ENCODE measurements at regions not wholly inside any gene's neighbourhood (a gene's known extent, or its start where the extent isn't known, plus 50 kb on each side); places are given as distances from the start of the nearest gene placed in this dataset.
"Not testable (repeated sequence)": the region's sequence is repeated elsewhere in the genome, so short reads cannot be mapped to it uniquely, and the experiment has no call there.

DNA sequence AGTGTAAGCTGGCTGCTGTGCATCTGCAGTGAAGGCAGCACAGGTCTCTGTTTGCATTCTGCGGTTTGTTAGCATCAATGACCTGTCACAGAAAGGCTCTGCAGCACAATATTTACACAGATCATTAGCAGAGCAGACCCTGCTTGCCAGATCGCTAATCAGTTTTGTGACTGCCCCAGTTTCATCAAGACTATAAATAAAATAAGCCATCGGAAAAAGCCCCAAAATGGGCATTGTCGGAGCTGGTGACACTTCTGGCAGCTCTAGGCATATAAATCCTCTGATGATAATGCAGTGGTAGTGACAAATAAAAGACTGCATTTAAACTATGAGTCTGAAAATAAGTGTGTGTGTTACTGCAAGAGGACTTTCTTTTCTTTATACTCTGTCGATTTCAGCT, 219.1 kb upstream of the TEKT4 start:
- not testable (repeated sequence) for H3K27ac Mint-ChIP-seq, H3K9me3 Mint-ChIP-seq, H3K27me3 Mint-ChIP-seq, H3K36me3 Mint-ChIP-seq, H3K4me1 Mint-ChIP-seq, H3K4me3 Mint-ChIP-seq

DNA sequence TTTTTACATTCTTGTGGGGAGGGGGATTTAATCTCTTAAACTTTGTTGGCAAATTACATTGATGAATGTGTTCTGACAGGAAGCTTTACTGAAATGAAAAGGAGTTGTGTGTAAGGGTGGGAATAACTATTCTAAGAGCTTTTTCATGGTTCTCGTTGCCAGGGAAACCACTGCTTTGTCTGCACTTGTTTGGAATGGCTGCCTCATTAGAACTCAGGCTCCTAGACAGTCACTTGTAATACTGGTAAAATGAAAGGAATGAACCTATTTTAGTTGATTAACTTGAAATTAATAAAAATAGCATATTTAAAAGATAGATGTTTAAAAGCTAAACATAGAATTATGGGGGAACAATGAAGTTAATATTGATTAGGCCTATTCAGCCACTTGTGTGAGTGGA, 201.4 kb upstream of the TEKT4 start:
- H3K9me3 Mint-ChIP-seq, H3K4me3 Mint-ChIP-seq, H3K27ac Mint-ChIP-seq, H3K4me1 Mint-ChIP-seq, H3K27me3 Mint-ChIP-seq, H3K36me3 Mint-ChIP-seq: not testable (repeated sequence)

DNA sequence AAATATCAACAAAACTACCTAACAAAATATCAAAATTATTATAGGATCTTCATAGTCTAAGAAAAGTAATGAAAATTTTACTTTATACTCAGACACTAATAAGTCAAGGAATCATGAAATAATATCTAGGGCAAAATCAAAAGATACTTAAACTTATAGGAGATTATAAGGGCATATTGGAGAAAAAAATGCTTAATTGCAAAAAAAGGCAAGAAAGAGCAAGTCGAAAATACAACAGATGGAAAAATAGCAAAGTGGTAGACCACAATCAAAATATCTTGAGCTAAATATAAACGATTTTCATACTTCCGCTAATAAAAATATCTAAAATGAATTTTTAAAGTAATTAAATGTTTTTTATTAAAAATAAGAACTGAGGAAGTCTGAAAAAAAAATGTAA, 177.0 kb upstream of the TEKT4 start:
- not testable (repeated sequence) for H3K27me3 Mint-ChIP-seq, H3K9me3 Mint-ChIP-seq, H3K4me1 Mint-ChIP-seq, H3K36me3 Mint-ChIP-seq, H3K4me3 Mint-ChIP-seq, H3K27ac Mint-ChIP-seq

DNA sequence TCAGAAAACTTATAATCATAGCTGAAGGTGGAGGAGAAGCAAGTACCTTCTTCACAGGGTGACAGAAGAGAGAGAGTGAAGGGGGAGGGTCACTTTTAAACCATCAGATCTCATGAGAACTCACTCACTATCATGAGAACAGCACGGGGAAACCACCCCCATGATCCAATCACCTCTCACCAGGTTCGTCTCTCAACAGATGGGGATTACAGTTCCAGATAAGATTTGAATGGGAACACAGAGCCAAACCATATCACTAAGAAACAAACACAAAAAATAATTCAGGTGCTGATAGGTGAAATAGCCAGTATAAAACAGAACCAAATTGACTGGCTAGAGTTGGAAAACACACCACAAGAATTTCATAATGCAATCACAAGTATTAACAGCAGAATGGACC, 162.2 kb upstream of the TEKT4 start:
- H3K27ac Mint-ChIP-seq, H3K27me3 Mint-ChIP-seq, H3K4me1 Mint-ChIP-seq, H3K36me3 Mint-ChIP-seq, H3K4me3 Mint-ChIP-seq: not testable (repeated sequence)
- H3K9me3 Mint-ChIP-seq, result peaks cover 4 to 15% (median 4%) of the 10 kb centered on the region in 3 donors

DNA sequence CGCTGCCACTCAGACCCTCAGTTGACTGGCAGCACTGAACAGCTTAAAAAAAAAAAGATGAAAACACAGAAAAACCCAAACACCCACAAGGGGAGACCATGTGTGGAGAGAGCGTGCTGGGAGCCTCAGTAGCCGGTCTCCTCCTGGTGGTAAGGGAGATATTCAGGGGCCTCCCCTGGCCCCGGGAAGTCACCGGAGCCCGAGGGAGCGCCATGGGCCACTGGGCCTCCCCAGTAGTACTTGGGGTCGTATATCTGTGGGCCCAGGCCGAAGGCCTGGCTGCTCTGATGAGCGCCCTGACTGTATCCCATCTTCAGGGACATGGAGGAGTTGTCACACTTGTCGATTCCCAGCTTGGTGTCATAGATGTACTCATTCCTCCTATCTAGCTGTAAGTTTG, 145.7 kb upstream of the TEKT4 start:
- Mint-ChIP-seq H3K4me1 (no peaks in the 10 kb centered on the region), H3K27me3 (no peaks in the 10 kb centered on the region), H3K27ac (peak overlapping the region in 1 of 3 donors; percentile 76), H3K4me3 (no peak overlapping the region), H3K9me3 (no peaks in the 10 kb centered on the region), H3K36me3 (no peaks in the 10 kb centered on the region)

DNA sequence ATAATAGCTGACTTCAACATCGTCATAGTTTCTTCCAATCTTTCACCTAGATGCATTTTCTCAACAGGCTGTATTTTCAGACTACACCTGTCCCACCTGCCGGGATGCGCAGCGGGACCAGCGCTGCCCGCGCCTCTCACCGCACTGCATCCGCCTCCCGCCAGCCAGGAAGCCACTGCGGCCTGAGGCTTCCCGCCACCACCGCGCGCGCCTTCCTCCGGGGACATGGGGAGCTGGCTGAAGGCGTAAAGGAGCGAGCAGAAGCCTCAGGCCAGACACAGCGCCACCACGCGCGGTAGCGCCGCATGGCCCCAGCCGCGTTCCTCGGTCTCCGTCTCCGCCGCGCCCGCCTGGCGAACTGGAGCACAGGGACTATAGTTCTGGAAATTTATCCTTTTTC, 135.7 kb upstream of the TEKT4 start:
- not testable (repeated sequence) for H3K4me3 Mint-ChIP-seq, H3K36me3 Mint-ChIP-seq, H3K27ac Mint-ChIP-seq, H3K4me1 Mint-ChIP-seq, H3K9me3 Mint-ChIP-seq
- peaks cover 13% of the 10 kb centered on the region for H3K27me3 Mint-ChIP-seq

DNA sequence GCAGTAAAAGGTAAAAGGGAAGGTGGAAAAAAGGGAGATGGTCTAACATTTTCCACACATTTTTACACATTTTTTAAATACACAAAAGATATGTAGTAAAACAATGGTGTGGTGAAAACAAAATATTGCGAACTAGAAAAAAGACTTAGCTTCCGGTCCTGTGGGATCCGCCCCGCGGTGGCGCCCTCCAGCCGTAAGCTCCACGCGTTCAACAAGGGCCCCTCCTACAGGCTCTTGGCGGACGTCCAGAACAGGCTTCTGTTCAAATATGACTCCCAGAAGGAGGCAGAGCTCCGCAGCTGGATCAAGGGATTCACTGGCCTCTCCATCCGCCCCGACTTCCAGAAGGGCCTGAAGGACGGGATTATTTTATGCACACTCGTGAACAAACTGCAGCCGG, 134.1 kb upstream of the TEKT4 start:
- H3K27me3 Mint-ChIP-seq, result peaks cover 13% of the 10 kb centered on the region
- not testable (repeated sequence) for H3K27ac Mint-ChIP-seq, H3K4me1 Mint-ChIP-seq, H3K4me3 Mint-ChIP-seq, H3K9me3 Mint-ChIP-seq, H3K36me3 Mint-ChIP-seq

DNA sequence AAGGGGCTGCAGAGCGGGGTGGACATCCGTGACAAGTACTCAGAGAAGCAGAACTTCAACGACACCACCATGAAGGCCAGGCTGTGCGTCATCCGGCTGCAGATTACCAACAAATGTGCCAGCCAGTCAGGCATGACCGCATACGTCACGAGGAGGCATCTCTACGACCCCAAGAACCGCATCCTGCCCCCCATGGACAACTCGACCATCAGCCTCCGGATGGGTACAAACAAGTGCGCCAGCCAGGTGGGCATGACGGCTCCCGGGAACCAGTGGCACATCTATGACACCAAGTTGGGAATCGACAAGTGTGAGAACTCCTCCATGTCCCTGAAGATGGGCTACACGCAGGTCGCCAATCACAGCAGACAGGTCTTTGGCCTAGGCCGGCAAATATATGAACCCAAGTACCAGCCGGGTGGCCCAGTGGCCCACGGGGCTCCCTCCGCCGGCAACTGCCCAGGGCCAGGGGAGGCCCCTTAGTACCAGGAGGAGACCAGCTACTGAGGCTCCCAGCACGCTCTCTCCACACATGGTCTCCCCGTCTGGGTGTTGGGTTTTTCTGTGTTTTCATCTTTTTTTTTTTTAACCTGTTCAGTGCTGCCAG, 133.4 kb upstream of the TEKT4 start:
- peaks cover 13% of the 10 kb centered on the region for H3K27me3 Mint-ChIP-seq
- H3K9me3 Mint-ChIP-seq, H3K27ac Mint-ChIP-seq, H3K4me3 Mint-ChIP-seq, H3K36me3 Mint-ChIP-seq, H3K4me1 Mint-ChIP-seq: not testable (repeated sequence)

DNA sequence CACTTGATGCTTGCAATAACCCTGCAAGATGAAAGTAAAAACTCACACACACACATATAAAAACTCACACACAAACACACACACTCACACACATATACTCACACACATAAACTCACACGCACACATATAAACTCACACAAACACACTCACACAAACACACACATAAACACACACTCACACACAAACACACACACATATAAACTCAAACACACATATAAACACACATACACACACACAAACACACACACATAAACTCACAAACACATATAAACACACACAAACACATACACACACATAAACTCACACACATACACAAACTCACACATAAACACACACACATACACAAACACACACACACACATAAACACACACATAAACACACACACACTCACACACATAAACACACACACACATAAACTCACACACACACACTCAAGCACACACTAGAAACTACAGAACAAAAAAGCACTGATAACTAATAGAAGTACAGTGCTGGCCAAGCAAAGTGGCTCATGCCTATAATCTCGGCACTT, 117.7 kb upstream of the TEKT4 start:
- H3K27ac Mint-ChIP-seq, result no peak overlapping the region
- H3K9me3 Mint-ChIP-seq, result peaks cover 0 to 2% (median 2%) of the 10 kb centered on the region in 3 donors
- H3K4me1 Mint-ChIP-seq, result no peaks in the 10 kb centered on the region
- H3K4me3 Mint-ChIP-seq, result no peak overlapping the region
- H3K27me3 Mint-ChIP-seq, result peaks cover 2% of the 10 kb centered on the region
- no peaks in the 10 kb centered on the region for H3K36me3 Mint-ChIP-seq

DNA sequence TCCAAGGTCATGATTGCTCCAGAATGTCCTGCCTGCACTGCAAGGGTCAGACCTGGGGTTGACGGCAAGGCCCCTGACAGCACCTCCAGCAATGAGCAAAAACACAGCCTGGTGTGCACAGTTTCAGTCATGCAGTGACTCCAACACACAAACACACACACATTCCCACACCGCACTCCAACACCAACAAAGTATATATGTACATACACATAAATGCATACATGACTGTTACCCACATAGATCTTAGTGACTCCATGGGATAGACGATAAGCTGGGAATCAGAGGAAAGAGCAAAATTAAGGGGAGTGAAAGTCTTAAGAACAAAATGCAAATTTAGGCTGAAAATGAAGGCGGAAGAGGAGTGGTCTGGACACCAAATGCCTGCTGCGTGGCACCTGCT, 112.7 kb upstream of the TEKT4 start:
- H3K36me3 Mint-ChIP-seq, result no peaks in the 10 kb centered on the region
- no peaks in the 10 kb centered on the region for H3K27me3 Mint-ChIP-seq

DNA sequence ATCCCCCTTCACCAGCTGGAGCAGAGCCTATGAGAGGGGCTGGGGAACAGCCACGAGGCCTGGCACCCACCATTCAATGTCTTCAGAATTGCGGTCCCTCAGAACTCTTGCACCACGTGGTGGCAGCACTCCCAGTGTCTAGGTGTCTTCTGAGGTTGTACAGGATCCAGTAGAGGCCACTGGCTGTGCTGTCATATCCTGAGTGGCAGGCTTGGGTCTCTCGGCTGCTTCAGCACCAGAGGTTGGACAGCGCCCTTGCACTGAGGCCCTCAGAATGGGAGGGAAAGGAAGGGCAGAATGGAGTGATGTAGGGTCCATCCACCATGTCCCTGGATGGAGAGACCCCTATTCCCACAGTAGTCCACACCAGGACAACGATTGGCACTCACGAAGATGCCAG, 112.0 kb upstream of the TEKT4 start:
- no peaks in the 10 kb centered on the region for H3K27me3 Mint-ChIP-seq
- no peak overlapping the region for H3K27ac Mint-ChIP-seq
- no peak overlapping the region for H3K4me3 Mint-ChIP-seq
- no peaks in the 10 kb centered on the region for H3K36me3 Mint-ChIP-seq
- H3K4me1 Mint-ChIP-seq, result peaks cover 0 to 1% (median 0%) of the 10 kb centered on the region in 3 donors
- peaks cover 0 to 7% (median 0%) of the 10 kb centered on the region in 3 donors for H3K9me3 Mint-ChIP-seq

More for the DNA sequence above, 112.7 kb upstream of the TEKT4 start:
- peaks cover 0 to 1% (median 0%) of the 10 kb centered on the region in 3 donors for H3K4me1 Mint-ChIP-seq
- H3K4me3 Mint-ChIP-seq, result no peak overlapping the region
- no peak overlapping the region for H3K27ac Mint-ChIP-seq
- peaks cover 0 to 7% (median under 1%) of the 10 kb centered on the region in 3 donors for H3K9me3 Mint-ChIP-seq

DNA sequence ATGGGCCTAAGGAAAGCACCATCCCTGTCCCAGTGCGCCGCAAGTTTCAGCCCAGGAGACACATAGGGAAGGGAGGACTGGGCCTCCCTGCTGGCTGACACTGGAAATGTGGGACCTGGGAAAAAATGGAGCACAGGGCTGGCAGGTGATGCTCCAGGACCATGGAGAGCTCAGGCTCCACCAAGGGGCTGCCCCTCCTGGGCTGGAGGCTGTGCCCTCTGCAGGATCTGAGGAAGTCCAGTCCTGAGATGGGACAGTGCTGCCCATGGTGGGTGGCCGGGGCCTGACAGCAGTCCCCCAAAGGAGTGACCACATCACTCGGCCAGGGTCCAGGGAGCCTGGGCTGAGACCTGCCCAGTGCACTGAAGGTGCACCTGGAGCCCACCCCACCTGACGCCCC, 108.6 kb upstream of the TEKT4 start:
- H3K27ac Mint-ChIP-seq, result no peak overlapping the region
- H3K4me3 Mint-ChIP-seq, result peak overlapping the region in 1 of 4 donors; percentile 39
- H3K27me3 Mint-ChIP-seq, result no peaks in the 10 kb centered on the region
- H3K36me3 Mint-ChIP-seq, result no peaks in the 10 kb centered on the region
- H3K9me3 Mint-ChIP-seq, result peaks cover 0 to 5% (median 0%) of the 10 kb centered on the region in 3 donors
- peaks cover 0 to 1% (median 0%) of the 10 kb centered on the region in 3 donors for H3K4me1 Mint-ChIP-seq

DNA sequence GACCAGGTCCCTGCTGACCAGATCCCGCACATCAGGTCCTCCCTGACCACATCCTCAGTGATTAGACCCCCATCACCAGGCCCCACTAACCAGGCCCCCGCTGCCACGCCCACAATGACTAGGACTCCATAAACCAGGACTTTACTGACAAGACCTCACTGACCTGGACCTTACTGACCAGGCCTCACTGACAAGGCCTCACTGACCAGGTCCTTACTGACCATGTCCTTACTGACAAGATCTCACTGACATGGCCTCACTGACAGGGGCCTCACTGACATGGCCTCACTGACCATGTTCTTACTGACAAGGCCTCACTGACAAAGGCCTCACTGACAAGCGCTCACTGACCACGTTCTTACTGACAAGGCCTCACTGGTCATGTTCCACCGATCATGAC, 107.9 kb upstream of the TEKT4 start:
- H3K4me1 Mint-ChIP-seq, result peaks cover 0 to 1% (median 0%) of the 10 kb centered on the region in 3 donors
- H3K27ac Mint-ChIP-seq, result no peak overlapping the region
- peaks cover 0 to 5% (median 0%) of the 10 kb centered on the region in 3 donors for H3K9me3 Mint-ChIP-seq
- no peak overlapping the region for H3K4me3 Mint-ChIP-seq
- H3K36me3 Mint-ChIP-seq, result no peaks in the 10 kb centered on the region
- H3K27me3 Mint-ChIP-seq, result no peaks in the 10 kb centered on the region

DNA sequence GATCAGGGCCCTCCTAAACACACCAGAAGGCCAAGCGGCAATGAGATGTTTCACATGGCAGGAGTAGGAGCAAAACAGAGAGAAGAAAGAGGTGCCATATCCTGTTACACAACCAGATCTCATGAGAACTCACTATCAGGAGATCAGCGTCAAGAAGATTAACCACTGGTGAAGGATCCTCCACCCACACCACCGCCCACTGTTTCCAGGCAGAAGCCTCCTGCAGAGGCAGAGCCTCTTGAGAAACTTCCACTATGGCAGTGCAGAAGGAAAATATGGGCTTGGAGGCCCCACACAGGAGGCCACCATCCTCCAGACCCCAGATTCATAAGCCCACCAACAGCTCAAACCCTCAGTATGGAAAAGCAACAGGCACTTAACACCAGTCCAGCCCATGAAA, 106.9 kb upstream of the TEKT4 start:
- not testable (repeated sequence) for H3K27ac Mint-ChIP-seq, H3K4me1 Mint-ChIP-seq

DNA sequence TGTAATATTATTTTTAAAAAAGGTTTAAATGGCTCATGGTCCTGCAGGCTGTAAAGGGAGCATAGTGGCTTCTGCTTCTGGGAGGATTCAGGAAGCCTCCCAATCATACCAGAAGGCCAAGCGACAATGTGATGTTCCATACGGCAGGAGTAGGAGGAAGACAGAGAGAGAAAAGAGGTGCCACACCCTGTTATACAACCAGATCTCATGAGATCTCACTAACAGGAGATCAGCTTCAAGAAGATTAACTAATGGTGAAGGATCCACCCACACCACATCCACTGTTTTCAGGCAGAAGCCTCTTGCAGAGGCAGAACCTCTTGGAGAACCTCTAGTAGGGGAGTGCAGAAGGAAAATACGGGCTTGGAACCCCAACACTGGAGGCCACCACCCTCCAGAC, 103.9 kb upstream of the TEKT4 start:
- Mint-ChIP-seq H3K36me3 (no peaks in the 10 kb centered on the region), H3K9me3 (peaks cover 0 to 5% (median 0%) of the 10 kb centered on the region in 3 donors), H3K27me3 (no peaks in the 10 kb centered on the region), H3K4me3 (no peak overlapping the region), H3K4me1 (peaks cover 0 to 1% (median 0%) of the 10 kb centered on the region in 3 donors), H3K27ac (no peak overlapping the region)

More for the DNA sequence above, 106.9 kb upstream of the TEKT4 start:
- H3K27me3 Mint-ChIP-seq, H3K9me3 Mint-ChIP-seq, H3K4me3 Mint-ChIP-seq, H3K36me3 Mint-ChIP-seq: not testable (repeated sequence)

DNA sequence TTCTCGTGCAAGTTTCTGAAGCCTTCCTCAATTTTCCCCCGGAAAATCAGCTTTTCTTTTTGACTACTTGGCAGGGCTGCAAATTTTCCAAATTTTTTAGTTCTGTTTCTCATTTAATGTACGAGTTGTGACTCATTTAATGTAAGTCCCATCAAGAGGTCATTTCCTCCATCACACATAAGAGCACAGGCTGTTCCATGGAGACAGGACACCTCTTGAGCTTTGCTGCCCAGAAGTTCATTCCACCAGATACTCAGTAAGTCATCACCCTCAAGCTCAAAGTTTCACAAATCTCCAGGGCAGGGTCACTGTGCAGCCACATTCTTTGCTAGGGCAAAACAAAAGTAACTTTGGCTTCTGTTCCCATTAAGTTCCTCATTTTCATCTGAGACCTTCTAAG, 101.5 kb upstream of the TEKT4 start:
- H3K4me3 Mint-ChIP-seq, result no peak overlapping the region
- H3K27ac Mint-ChIP-seq, result no peak overlapping the region
- H3K4me1 Mint-ChIP-seq, result peaks cover 0 to 3% (median 0%) of the 10 kb centered on the region in 3 donors
- no peaks in the 10 kb centered on the region for H3K36me3 Mint-ChIP-seq
- H3K9me3 Mint-ChIP-seq, result peaks cover 0 to 2% (median 2%) of the 10 kb centered on the region in 3 donors
- H3K27me3 Mint-ChIP-seq, result no peaks in the 10 kb centered on the region

All from IgD-negative memory B cell (primary cell).